COLO668 (cell line): ENCODE measurements at regions not wholly inside any gene's neighbourhood (a gene's known extent, or its start where the extent isn't known, plus 50 kb on each side); places are given as distances from the start of the nearest gene placed in this dataset.
"Not testable (repeated sequence)": the region's sequence is repeated elsewhere in the genome, so short reads cannot be mapped to it uniquely, and the experiment has no call there.

Experiments used
- DNase-seq: peaks from one replicate; lab custom pipeline; 2025; ENCODE audit not compliant: unreplicated experiment; lab: John Stamatoyannopoulos, UW

- DNase-seq = not testable (repeated sequence)
Observed at GRCh38 chr6:166846446-166847142, 109.8 kb downstream of the RNASET2 start.

GRCh38 chr6:166842607-166843006 is 113.7 kb downstream of the RNASET2 start:
- no peak for DNase-seq

DNA sequence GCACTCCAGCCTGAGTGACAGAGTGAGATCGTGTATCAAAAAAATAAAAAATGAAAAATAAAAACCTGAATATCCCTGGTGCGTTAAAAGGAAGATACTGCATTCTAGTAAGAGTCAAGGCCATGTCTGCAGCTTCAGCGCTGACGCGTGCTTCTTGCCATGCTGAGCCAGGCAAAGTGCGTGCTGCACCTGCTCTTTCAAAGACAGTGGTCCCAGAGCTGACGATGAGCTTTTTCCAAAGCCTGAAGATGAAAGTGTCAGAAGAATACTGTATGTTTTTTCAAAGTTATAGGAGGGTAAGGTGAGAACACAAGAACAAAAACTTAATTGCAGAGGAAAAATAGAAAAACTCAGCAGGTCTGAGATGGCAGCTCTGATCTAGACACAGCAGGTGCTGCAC is 115.1 kb downstream of the RNASET2 start:
- no peak for DNase-seq

GRCh38 chr6:166839569-166839968 is 116.8 kb downstream of the RNASET2 start:
- no peak for DNase-seq

- DNase-seq = no peak
Observed at GRCh38 chr6:166838987-166839386, 117.4 kb downstream of the RNASET2 start.

DNA sequence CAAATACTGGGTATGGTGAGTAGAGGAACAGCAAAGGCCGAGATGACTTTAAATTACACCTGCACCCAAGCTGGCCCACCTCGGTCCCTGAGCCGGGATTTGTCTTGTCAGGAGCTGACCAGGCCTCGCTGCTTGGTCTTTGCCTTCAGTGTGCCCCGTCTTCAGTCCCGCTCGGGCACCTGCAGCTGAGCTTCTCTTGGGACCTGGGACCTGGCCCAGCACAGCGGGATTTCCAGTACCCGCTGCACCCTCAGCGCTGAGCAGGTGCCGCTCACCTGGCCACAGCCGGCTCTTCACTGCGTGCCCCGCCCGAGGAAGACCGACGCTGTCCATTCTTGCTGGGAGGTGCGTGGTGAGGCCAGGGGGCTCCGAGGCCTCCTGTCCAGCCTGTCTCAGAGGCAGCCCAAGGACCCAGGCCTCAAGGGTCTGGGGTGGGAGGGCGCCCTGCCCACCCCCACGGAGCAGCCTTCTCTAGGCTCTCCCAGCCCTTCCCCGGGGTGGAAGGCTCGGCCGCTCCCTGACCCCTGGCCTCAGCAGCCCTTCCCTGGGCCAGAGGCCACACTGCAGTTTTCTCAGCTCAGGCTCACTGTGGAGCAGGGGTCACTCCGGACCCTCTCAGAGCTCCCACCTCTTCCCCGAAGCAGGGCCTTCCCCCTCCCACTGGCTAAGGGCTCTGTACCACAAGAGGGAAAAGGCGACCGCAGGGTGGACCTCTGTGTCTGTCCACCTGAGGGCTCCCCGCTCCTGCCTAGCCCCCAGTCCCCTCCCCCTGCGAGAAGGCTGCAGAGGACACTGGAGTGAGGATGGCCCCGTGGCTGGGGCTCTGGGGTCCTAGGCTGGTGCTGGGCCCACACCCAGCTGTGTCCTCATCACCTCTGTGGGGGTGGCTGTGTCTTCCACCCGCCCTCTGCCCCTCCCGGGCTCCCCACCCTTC is 119.3 kb downstream of the RNASET2 start:
- DNase-seq = no peak

DNA sequence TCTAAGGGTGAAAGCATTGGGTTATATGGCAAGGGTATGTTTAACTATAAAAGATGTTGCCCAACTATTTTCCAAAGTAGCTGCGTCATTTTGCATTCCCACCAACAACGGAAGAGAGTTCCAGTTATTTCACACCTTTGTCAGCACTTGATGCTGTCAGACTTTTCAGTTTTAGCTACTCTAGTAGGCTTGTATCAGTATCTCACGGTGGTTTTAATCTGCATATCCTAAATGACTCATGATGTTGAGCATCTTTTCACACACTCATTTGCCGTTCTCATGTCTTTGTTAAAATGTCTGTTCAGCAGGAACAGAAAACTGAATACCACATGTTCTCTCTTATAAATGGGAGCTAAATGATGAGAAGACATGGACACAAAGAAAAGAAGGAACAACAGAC is 122.3 kb downstream of the RNASET2 start:
- DNase-seq = no peak

- no peak for DNase-seq
Observed at GRCh38 chr6:166830891-166831363, 125.4 kb downstream of the RNASET2 start.

DNA sequence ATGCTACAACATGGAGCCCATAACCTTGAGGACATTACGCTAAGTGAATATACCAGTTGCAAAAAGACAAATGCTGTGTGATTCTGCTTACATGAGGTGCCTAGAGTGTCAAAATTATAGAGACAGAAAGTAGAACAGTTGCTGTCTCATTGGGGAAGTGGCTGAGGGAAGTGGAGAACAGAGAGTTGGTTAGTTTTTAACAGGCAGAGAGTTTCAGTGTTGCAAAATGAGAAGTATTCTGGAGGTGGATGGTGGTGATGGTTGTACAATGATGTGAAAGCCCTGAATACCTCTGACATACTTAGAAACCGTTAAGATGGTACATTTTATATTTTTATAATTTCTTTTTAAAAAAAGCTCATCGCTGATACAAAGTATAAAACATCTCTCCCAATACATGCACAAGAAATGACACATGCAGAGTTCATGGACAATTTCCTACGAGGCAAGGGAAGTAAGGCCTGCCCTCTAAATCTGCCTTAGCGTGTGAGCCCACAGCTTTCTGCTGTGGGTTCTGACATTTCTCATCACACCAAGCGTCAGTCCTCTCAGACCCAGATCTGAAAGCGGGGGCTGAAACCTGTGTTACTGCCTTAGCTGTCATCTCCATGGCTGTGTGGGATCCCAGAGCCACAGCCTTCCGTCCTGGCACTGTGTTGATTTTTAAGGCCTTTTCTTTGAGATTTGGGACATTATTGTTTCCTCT is 126.0 kb downstream of the RNASET2 start:
- DNase-seq = no peak

DNA sequence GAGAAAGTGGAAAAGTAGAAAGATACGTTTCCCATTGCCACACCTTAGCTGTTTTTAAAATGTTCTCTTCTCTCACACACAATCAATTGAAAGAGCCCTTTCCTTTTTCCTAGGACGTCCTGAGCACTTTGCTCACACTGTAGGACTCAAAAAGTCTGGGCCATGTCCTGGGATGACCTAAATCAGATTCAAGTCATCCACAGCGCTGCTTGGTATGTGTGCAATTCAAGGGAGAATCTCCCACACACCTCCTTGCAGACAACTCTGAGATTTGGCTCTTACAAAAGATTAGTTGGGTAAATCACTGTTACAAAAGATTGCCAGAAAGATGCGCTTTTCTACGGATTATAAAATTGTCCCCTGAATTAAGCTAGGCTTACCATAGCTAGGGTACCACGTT is 130.1 kb downstream of the RNASET2 start:
- no peak for DNase-seq

- DNase-seq = no peak
Observed at GRCh38 chr6:166825553-166826145, 130.7 kb downstream of the RNASET2 start.

DNA sequence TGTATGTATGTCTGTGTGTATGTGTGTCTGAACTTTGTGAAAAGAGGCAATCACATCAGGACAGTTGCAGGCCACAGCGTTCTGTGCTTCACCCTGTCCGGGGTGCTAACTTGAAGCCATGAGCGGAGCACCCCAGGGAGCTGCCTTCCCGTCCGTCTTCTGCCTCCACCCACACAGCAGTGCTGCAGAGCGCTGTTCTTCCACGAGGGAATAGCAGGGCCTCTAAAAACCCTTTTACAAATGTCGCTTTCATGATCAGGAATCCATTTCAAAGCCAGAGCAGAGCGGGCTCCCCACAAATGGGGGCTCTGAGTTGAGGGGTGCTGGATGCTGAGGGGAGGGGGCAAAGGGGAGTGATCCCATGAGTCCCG is 131.5 kb downstream of the RNASET2 start:
- no peak for DNase-seq

GRCh38 chr6:166824146-166824879 is 132.0 kb downstream of the RNASET2 start:
- no peak for DNase-seq

DNA sequence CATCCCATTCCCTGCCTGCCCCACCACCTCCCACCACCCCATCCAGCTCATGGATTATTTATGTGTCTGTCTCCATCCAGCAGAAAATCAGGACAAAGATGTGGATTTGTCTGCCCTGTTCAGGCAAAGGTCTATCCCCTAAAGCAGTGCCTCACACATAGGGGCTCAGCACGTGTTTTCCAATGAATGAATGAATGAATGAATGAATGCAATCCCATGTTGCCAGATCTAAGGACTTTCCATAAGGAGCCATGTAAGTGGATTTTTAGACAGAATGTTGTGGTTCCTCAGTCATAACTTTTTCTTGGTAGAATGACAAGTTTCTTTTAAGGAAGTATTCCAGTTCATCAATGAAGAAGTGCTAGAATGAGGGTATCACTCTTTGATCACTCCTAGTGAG is 133.7 kb downstream of the RNASET2 start:
- DNase-seq = no peak

DNA sequence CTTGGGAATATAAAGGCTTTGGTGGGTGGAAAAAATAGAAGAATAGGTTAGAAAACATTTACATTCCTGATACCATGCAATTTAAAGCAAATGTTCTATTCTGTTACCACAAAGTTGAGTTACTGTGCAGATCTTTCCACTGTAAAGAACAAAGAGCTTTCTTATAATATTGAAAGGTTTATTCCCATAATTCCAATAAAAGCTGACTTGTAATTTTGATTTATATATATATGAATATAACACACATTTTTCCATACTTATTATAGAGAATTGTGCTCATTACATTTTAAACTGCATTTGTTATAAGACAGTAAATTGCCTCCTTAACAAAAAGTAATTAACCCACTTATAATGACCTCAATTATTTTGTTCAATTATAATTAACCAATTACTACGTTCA is 135.9 kb downstream of the RNASET2 start:
- DNase-seq = no peak

DNA sequence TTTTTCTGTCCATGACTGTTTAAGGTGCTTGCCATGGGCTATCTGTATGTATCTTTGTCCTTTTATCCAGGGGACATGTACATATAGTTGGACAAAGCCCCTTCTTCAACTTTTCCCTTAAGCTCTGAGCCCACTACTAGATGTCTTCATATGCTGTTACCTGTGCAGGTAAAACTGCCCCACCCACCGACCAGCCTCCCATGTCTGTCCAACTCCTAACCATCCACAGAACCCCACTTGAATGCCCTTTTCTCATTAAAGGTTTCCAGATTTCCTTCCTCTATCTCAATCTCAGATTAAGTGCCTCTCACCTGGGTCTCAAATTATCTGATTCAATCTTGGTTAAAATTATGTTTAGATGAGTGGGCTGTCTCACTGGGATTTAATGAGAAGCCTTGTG is 136.3 kb downstream of the RNASET2 start:
- DNase-seq = no peak

- no peak for DNase-seq
Observed at GRCh38 chr6:166815629-166816028, 140.7 kb downstream of the RNASET2 start.

- peak; percentile 39 for DNase-seq
Observed at GRCh38 chr6:166814390-166814789, 142.0 kb downstream of the RNASET2 start.

GRCh38 chr6:166813461-166813860 is 142.9 kb downstream of the RNASET2 start:
- no peak for DNase-seq

DNA sequence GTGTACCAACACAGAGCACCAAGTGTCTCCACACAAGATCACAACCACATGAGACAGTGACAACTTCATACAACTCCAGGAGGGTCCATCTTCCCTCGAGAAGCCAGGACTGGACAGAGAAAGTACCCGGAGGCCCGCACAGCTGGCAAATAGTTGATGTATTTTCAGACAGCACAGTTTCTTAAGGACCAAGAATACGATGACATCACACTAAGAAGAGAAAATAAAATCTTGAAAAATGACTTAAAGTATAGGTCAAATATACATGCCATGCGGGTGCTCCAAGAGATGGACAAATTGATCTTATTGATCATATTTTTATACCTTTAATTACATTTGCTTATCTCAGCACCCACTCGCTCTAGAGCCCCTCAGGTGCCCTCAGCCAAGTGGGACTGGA is 145.5 kb downstream of the RNASET2 start:
- no peak for DNase-seq

GRCh38 chr6:166809721-166810120 is 146.6 kb downstream of the RNASET2 start:
- no peak for DNase-seq
